GM13976 (cell line): ENCODE measurements at regions not wholly inside any gene's neighbourhood (a gene's known extent, or its start where the extent isn't known, plus 50 kb on each side); places are given as distances from the start of the nearest gene placed in this dataset.

Source experiments
- DNase-seq: peaks from one replicate; pipeline ENCODE4 v3.0.0; 2012; ENCODE audit warnings: low spot score
- in situ Hi-C: fragments of 300-500 bp; cut with MboI; formaldehyde crosslinking; loops from one replicate; pipeline ENCODE4 v1.12.0; 2022; ENCODE audit warnings: low sequenced_read_pairs, mixed read lengths, inconsistent platforms; ENCODE audit not compliant: unreplicated experiment
- TF ChIP-seq, protein P1 (sequence below): IDR thresholded peaks from 2 replicates; pipeline ENCODE4 v1.5.1; 2012; ENCODE audit warnings: borderline replicate concordance, mild to moderate bottlenecking; ENCODE audit not compliant: insufficient read depth; ENCODE audit errors: extremely low read depth, missing control alignments, control extremely low read depth

DNA sequence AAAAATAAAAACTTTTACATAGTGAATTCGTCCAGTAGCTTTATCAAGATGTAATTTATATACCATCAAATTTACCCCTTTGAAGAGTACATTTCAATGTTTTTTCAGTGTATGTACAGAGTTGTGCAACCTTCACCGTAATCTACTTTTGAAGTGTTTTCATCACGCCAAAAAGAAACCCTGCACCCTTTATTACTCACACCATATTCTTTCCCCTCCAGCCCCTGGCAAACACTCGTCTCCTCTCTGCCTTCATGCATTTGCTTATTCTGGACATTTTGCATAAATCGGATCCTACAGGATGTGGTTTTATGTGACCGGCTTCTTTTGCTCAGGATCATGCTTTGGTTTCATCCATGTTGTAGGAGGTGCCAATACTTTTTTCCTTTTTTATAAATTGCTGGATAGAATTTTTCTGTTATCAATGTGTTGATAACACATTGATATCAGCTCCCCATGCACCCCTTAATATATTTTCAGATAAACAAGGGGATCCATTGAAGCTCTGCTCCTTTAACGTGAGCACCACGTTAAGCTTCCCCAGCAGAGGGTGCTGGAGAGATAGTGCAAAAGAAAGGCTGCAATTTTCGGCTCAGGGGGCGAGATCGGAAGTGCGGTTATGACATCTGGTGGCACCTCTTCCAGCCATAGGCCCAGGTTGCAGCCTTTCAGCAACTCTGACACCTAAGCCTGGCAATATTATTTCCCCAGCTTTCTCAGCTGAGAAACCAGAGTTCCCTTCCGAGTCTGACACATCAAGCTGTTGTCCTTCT lies 100.1 kb upstream of the VCX3B start:
- TF ChIP-seq, protein P1, sequence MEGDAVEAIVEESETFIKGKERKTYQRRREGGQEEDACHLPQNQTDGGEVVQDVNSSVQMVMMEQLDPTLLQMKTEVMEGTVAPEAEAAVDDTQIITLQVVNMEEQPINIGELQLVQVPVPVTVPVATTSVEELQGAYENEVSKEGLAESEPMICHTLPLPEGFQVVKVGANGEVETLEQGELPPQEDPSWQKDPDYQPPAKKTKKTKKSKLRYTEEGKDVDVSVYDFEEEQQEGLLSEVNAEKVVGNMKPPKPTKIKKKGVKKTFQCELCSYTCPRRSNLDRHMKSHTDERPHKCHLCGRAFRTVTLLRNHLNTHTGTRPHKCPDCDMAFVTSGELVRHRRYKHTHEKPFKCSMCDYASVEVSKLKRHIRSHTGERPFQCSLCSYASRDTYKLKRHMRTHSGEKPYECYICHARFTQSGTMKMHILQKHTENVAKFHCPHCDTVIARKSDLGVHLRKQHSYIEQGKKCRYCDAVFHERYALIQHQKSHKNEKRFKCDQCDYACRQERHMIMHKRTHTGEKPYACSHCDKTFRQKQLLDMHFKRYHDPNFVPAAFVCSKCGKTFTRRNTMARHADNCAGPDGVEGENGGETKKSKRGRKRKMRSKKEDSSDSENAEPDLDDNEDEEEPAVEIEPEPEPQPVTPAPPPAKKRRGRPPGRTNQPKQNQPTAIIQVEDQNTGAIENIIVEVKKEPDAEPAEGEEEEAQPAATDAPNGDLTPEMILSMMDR = peak; percentile 25
- no peak for DNase-seq
- in situ Hi-C loops = no loop called here

DNA sequence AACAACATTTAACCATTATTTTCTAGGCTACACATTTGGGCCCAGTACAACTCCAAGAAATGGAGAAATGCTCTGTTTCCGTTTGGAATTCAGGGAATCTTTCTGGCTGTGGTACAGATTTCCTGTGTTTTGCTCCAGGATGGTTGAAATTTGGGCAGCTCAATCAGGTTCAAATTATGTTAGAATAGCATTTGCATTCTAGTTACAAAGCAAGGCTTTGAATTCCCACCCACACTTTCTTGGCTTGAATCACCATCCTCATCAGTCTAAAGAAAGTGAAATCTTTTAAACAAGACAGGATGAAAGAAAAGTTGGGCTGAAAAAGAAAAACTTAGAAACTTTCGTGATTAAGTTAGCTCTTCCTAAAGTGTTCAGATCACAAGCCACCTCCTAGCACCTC lies 98.1 kb upstream of the VCX3B start:
- no peak for DNase-seq
- in situ Hi-C loops = no loop called here
- TF ChIP-seq, protein P1 = no peak

DNA sequence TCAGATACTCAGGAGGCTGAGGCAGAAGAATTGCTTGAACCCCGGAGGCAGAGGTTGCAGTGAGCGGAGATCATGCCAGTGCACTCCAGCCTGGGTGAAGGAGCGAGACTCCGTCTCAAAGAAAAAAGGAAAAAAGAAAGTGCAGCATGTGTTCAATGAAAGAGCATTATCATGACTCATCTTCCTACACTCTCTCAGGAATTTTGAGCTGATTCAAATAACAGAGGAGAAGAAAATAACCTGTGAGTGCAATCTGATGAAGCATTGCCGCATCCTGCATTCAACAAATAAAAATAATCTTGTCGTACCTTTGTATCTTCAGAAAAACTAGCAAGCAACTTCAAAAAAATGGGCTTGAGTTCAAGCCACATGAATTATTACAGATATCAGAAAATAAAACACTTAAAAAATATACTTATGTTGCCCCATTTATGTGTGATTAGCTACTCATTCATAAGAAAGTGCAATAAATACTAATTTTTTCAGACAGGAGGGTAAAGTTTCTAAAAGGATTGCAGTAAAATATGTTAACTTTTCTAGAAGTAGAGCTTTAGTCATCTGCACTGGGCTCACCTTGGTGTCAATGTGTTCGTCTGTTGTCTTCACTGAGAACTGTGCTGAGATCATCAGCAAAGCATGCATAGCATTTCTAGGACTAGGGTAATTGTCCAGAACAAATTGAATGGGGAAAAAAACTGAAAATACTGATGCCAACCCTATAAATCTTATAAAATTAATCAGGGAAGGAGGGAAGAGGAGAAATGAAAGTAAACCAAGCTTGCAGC lies 90.4 kb upstream of the VCX3B start:
- in situ Hi-C loops = no loop called here
- no peak for DNase-seq
- TF ChIP-seq, protein P1 = no peak

DNA sequence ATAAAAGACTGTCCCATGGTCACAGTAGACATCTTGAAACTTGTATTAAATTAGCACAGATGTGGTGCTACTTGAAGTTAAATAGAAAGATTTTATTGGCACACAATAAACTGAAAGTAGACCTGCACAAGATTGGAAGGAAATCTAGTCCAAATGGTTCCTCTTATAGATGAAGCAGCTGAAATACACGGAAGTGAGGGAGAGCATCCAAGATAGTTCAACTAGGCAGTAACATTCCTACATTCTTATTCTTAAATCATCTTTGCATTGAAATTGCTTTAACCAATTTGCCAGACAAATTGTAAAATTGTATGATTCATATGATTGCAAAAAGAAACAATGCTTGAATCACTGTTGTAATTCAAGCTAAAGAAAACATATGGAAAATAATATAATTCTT lies 87.6 kb upstream of the VCX3B start:
- DNase-seq = no peak
- in situ Hi-C loops = no loop called here
- TF ChIP-seq, protein P1 = no peak

DNA sequence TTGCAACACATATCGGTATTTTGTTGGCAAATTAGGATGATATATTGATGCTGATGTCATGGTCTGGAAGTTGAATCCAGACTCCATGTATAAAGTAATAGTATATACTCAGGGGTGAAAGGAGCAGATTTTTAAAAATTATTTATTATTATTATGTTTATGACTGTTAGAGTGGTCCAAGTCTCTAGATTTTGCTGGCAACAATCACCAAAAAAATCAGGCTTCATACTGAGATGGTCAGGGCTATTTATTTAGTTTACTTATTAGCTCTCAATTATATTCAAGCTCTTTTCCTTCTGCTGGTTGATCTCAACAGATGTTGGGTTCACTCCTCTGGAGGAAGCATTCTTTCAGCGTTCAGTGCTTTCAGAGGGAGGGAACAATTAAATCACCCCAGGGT lies 73.9 kb upstream of the VCX3B start:
- in situ Hi-C loops = no loop called here
- DNase-seq = no peak
- TF ChIP-seq, protein P1 = no peak

DNA sequence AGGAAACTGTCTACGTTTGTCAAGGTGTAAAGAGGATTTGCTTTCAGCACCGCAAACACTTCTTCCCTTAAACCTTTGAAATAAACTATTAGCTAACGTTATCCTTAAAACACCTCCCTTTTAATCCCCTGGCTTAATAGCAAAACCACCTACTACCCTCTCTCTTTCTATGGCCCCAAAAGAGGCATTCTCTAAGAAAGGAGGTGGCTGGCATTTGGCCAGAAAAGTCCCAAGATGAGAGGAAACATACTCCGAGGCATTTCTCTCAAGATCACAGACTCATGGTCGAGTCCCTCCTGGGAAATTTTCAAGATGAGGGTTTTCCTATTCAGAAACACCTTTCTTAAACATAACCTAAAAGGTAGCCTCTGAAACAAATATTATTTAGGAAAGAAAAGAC lies 60.6 kb upstream of the VCX3B start:
- in situ Hi-C loops = no loop called here
- TF ChIP-seq, protein P1 = no peak
- DNase-seq = no peak
